ENCODE measurements at regions not wholly inside any gene's neighbourhood (a gene's known extent, or its start where the extent isn't known, plus 50 kb on each side); places are given as distances from the start of the nearest gene placed in this dataset.

DNA sequence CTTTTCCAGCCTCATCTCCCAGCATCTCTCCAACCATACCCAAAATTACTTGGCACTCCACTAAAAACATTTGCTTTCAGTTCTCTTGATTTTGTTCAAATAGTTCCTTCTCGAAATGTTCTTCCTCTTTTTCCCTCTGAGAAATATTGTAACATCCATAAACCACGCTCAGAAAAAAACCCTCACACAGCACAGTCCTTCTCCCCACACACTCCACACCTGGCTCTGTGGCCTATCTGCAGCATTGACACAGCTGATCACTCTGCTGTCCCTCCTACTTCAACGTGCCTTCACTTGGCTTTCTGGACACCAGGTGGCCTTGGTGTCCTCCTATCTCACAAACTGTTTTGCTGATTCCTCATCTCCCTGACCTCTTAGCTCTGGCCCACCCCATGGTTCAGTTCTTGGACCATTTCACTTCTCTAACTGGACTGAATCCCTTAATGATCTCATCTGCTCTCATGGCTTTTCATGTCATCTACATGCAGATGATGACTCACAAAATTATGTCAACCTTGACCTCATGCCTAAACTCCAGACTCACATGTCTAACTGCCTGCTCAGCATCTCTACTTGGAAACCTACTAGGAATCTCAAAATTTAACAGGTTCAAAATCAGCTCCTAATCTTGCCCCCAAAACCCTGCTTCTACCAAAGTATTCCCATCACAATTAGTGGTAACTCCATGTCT is 93.3 kb downstream of the TRIM42 start:
- no peak for TF ChIP-seq TEAD4 (IDR thresholded peaks at IDR 0.05)
- TF ChIP-seq EGR1 (IDR thresholded peaks at IDR 0.05) = no peak

All from Ishikawa (cell line).